Stimulated activated CD4-positive, alpha-beta T cell treated with anti-CD3 and anti-CD28 coated beads, Interleukin-2, amount 100 ng/mL, for 4 hours (primary cell): ENCODE measurements at regions not wholly inside any gene's neighbourhood (a gene's known extent, or its start where the extent isn't known, plus 50 kb on each side); places are given as distances from the start of the nearest gene placed in this dataset.

Experiments used
- DNase-seq: peaks from one replicate; pipeline ENCODE4 v3.0.0-alpha.2; 2020; ENCODE audit warnings: low read depth

DNA sequence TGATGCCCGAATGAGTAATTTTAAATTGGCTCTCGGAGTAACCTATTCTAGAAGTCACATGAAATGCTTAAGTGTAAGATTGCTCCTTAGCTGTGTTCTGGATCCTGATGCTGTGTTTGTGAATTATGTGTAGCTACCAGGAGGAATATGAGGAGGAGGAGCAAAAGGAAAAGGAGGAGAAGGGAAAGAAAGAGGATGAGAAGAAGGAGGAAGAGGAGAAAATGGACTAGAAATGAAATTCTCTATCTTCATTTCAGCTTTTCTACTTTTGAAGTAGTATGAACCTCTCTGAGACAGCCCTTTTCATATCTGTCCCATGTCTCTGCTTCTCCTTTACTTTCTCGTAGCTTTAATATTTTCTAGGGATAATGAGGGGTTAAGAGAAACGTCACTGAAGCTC lies 119.4 kb upstream of the ACTBL2 start:
- no peak for DNase-seq

DNA sequence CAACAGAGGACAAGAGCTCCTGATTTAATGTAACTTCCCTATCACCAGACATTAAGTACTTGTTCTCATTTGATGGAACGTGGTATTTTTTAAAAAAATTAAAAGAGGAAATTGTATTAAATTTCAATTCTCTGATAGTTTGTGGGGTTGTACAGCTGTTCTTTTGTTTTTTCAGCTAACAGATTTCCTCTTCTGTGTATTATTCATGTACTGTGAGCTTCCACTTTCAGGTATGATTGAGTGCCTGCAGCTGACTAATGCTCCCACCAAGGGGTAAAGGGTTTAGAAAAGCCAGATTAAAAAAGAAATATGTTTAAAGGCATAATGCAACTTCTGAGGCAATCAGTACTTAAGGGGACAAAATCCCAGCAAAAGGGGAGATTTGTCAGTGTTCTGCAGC lies 117.7 kb upstream of the ACTBL2 start:
- no peak for DNase-seq

GRCh38 chr5:57598756-57599155 lies 116.1 kb upstream of the ACTBL2 start:
- DNase-seq, result no peak

GRCh38 chr5:57598097-57598496 lies 115.5 kb upstream of the ACTBL2 start:
- DNase-seq, result no peak

DNA sequence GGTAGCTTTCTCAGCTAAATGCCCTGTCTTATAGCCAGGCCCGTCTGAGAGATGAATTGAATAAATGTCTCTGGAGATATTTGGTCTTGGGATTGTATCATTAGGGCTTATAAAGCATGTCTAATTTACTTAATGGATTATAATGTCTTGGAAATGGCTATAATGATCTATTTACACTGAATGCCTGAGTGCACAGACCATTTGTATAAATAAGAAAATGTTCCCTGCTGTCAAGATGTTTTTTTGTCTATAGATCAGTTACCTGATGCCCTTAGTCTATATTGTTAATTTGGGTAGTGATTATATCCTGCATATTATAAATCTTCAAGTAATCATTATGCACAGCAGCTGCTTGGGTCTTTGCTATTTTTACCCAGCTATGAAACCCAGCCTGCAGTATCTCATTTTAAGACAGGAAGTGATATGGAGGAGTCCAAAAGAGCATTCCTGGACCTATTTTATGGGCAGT lies 112.9 kb upstream of the ACTBL2 start:
- DNase-seq, result no peak

- DNase-seq, result no peak
Measured at GRCh38 chr5:57594436-57594835, 111.8 kb upstream of the ACTBL2 start.

DNA sequence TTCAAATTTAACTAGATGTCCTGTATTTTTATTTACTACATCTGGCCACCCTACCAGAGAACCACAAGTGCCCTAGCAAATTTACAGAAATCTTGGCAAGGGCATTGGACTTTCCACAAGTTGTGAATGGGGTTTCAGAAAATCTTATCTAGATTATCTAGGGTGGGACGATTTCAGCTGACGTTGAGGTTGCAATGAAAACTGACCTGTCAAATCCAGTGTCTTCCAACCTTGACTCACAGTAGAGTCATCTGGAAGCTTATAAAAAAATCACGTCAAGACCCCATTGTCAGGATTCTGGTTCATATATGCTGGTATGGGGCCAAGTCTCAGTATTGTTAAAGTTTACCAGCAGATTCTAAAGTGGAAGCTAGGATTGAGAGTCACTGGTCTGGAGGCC lies 109.6 kb upstream of the ACTBL2 start:
- no peak for DNase-seq

GRCh38 chr5:57586649-57587048 lies 104.0 kb upstream of the ACTBL2 start:
- no peak for DNase-seq

DNA sequence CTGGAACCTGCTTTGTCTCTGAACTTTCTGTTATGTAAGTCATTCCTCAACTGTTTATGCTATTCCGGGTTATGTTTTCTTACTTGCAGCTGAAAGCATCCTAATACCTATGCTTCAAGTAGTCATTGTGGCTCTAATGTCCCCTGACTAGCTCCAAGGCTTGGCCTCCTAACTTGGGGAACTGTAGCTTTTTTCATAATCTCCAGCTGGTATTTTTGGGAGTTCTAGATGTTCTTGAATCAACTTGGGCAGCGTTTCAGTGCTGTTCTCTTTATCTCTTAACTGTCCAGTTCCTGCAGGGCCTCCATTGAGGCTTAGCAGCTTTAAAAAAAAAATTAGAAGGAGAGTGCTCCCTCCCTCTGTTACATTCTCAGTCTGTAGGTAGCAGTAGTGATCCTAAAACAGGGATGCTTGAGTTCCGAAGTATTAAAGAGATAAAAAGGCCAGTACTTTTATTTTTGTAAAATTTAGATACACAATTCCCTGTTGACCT lies 100.0 kb upstream of the ACTBL2 start:
- DNase-seq, result no peak

DNA sequence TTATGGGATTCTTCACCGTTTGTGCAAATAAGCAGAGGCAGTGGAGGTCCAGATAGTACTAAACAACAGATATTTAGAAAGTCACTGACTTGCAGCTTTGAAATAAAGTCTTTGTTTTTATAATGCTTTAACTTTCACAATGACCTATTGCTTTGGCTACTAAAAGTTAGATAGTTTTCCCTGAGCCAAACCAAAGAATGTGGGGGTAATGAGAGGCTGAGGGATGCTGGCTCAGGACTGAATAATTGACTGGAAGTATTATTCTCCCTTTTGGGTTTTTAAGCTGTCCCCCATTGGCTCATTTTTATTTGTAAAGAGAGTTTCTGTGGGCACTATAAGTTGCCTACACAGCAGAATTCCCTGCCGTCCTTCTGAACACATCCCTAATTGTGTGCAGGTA lies 99.2 kb upstream of the ACTBL2 start:
- DNase-seq, result no peak

- no peak for DNase-seq
Measured at GRCh38 chr5:57581222-57581621, 98.6 kb upstream of the ACTBL2 start.

DNA sequence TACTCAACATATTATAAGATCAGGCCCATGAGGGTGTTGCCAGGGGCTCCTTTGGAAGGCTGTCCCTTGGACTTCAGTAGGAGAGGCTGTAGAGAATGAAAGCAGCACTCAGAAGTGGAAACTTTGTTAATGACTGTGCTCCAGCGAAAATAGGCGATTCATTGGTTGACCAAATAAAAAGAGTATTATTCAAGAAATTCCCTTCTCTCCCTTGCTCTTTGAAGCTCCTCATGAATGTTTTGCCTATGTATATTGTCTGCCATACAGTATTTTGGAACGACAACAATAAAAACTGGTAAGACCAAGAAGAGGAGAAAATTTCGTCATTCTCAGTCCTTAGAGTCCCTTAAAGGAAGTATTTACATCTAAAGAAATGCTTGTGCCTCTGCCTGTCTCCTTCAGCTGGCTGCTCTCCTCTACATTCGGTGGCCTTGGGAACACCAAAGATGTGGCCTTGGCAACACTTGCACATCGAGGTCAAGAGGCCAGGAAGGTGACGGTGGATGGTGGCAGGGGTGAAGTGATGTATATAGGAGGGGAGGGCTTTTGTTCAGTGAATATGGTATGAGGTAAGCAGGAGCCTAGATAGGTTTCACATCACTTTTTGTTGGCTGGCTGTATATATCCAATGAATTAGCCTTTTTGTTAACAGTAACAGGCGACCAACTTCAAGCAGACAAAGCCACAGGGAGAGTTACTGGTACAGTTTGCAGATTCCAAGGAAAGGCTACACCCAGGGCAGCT lies 95.0 kb upstream of the ACTBL2 start:
- DNase-seq, result no peak

- no peak for DNase-seq
Measured at GRCh38 chr5:57576317-57576716, 93.7 kb upstream of the ACTBL2 start.

DNA sequence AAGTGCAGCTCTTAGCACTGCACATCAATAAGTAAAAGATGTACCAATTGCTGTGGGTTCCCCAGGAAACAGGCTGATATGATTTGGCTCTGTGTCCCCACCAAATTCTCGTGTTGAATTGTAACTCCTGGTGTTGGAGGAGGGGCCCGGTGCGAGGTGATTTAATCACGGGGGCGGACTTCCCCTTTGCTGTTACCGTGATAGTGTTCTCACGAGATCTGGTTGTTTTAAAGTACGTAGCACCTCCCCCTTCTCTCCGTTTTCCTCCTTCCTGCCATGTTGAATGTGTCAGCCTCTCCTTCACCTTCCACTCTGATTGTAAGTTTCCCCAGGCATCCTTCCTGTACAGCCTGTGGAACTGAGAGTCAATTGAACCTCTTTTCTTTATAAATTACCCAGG lies 93.2 kb upstream of the ACTBL2 start:
- no peak for DNase-seq

DNA sequence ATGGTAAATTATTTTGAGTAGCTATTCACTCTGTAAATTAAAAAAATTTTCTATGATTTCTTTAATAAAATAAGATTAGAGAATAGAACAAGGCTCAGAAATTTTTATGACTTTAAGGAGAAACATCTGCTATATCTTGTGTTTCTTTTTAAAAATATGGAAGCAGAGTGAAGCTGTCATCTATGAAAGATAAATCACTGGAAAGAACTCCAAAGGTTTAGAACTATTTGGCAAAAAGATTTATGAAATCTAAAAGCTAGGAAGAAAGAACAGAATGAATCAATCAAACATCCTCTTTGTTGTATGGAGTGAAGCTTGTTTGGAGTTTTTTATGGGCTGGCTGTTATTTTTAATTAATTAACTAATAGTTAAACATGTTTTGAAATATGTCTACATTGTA lies 89.8 kb upstream of the ACTBL2 start:
- DNase-seq, result no peak

GRCh38 chr5:57569601-57570000 lies 87.0 kb upstream of the ACTBL2 start:
- DNase-seq, result no peak

GRCh38 chr5:57568136-57568535 lies 85.5 kb upstream of the ACTBL2 start:
- no peak for DNase-seq

GRCh38 chr5:57566914-57567313 lies 84.3 kb upstream of the ACTBL2 start:
- DNase-seq, result no peak

DNA sequence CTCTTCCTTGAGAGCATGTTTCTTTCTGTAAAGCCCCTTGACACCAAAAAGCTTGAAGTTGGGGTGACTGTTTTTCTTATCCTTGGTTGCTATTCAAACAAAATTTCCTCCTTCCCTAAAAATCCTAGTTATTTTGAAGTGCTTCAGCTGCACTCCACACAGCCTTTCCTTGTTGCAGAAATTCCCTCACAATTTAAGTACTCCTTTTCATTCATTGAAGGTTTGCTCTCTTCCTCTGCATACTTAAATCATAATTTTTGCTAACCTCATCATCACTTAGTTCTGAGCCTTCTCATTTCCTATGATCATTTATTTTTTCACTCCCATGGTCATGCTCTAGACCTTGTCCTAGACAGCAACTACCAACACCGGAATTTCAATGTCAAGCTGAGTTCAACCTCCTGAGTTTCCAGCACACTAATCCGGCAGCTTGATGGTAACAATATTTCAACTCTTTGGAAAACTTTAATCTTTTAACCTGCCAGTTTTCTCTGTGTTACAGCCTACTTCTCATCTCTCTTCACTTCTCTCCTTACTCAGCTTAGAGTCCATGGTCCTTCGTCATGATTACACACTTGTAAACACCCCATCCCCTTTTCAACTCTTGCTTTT lies 78.7 kb upstream of the ACTBL2 start:
- DNase-seq, result no peak

GRCh38 chr5:57559110-57559635 lies 76.6 kb upstream of the ACTBL2 start:
- no peak for DNase-seq

DNA sequence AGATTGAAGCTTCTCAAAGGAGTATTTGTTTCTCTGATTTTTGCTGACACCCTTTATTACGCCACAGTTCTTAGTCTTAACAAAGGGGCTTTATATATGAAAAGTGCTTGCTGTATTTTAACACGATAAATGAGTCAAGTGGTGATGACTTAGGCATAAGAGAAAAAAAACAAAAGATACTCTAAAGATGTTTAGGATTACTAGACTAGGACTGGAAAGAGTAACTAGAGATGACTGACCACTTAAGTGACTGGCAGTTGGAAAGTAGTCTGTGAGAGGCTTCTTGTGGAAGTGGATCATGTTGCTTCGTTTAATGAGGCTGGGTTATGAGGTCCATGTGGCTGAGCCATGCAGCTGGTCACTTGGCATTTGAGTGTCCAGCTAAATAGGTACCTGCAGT lies 69.4 kb upstream of the ACTBL2 start:
- no peak for DNase-seq

DNA sequence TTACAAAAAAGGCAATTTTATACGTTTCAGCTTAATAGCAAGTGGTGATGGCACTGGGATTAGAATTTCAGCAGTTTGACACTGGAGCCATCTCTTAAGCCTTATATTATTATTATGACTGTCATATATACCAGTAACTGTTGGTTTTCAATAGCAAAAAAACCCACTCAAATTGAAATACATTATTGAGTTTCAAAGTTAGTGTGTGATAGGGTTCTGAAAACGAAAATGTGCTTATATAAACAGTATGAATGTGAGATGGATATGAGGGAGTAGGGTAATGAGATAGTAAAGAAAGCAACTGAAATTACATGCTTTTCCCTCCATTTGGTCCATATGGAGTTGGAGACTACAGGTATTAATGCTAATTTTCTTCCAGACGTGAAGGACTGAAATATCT lies 68.6 kb upstream of the ACTBL2 start:
- DNase-seq, result no peak

GRCh38 chr5:57550132-57550531 lies 67.5 kb upstream of the ACTBL2 start:
- DNase-seq, result no peak

DNA sequence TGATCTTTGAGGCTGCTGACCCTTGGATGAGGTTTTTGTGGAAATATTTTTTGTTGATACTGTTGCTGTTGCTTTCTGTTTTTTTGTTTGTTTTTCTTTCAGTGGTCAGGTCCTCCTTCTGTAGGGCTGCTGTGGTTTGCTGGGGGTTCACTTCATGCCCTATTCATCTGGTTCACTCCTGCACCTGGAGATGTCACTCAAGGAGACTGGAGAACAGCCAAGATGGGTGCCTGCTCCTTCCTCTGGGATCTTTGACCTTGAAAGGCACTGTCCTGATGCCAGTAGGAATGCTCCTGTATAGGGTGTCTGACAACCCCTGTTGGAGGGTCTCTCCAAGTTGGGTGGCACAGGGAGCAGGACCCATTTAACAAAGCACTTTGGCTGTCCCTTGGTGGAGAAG lies 67.0 kb upstream of the ACTBL2 start:
- no peak for DNase-seq
